ENCODE measurements at regions not wholly inside any gene's neighbourhood (a gene's known extent, or its start where the extent isn't known, plus 50 kb on each side); places are given as distances from the start of the nearest gene placed in this dataset.

- Histone ChIP-seq H3K27ac (ENCODE audit: insufficient read length, low read depth, low read length) (no peak overlapping the region), H3K79me2 (ENCODE audit: insufficient read depth, low read length) (no peaks in the 10 kb centered on the region), H3K4me1 (ENCODE audit: insufficient read depth, low read length) (no peaks in the 10 kb centered on the region), H3K56ac (ENCODE audit: insufficient read length, low read depth, low read length) (no peak overlapping the region), H2BK120ac (ENCODE audit: low read depth, low read length, poor library complexity, severe bottlenecking) (no peak overlapping the region), H3K9ac (ENCODE audit: extremely low read depth, insufficient read length, low read length) (no peak overlapping the region), H4K5ac (ENCODE audit: insufficient read length, low read depth, low read length) (no peak overlapping the region), H4K8ac (replicated peaks; ENCODE audit: insufficient read length, low read depth, low read length) (no peak overlapping the region), H3K23me2 (ENCODE audit: insufficient read length, low read depth, low read length, poor library complexity, severe bottlenecking) (no peaks in the 10 kb centered on the region), H2AK5ac (ENCODE audit: insufficient read length, low read length) (no peak overlapping the region), H2BK20ac (ENCODE audit: low read depth, low read length, poor library complexity, severe bottlenecking) (no peak overlapping the region), H3K14ac (ENCODE audit: insufficient read depth, low read length) (no peak overlapping the region), H4K91ac (ENCODE audit: insufficient read length, low read depth, low read length) (no peak overlapping the region), H3K23ac (ENCODE audit: insufficient read length, low read depth, low read length) (no peak overlapping the region), H3K4ac (ENCODE audit: low read depth, low read length) (no peak overlapping the region), H3T11ph (ENCODE audit: low read length) (no peak overlapping the region), H2AFZ (ENCODE audit: low read length) (no peak overlapping the region), H2BK5ac (ENCODE audit: insufficient read length, low read length) (no peak overlapping the region), H3K9me3 (ENCODE audit: control insufficient read depth, low read depth, low read length) (no peaks in the 10 kb centered on the region), H2BK12ac (ENCODE audit: insufficient read length, low read depth, low read length) (no peak overlapping the region), H4K20me1 (ENCODE audit: control insufficient read depth, insufficient read depth, insufficient read length) (no peaks in the 10 kb centered on the region), H3K27me3 (ENCODE audit: insufficient read depth, low read length) (no peaks in the 10 kb centered on the region), H2BK15ac (ENCODE audit: low read depth, low read length) (no peak overlapping the region), H3K79me1 (ENCODE audit: insufficient read depth, low read depth, low read length, poor library complexity, severe bottlenecking) (no peaks in the 10 kb centered on the region), H3K4me2 (ENCODE audit: insufficient read depth, insufficient read length, low read length) (no peak overlapping the region), H3K18ac (ENCODE audit: insufficient read length, low read depth, low read length) (no peak overlapping the region)
- TF ChIP-seq, protein P1, sequence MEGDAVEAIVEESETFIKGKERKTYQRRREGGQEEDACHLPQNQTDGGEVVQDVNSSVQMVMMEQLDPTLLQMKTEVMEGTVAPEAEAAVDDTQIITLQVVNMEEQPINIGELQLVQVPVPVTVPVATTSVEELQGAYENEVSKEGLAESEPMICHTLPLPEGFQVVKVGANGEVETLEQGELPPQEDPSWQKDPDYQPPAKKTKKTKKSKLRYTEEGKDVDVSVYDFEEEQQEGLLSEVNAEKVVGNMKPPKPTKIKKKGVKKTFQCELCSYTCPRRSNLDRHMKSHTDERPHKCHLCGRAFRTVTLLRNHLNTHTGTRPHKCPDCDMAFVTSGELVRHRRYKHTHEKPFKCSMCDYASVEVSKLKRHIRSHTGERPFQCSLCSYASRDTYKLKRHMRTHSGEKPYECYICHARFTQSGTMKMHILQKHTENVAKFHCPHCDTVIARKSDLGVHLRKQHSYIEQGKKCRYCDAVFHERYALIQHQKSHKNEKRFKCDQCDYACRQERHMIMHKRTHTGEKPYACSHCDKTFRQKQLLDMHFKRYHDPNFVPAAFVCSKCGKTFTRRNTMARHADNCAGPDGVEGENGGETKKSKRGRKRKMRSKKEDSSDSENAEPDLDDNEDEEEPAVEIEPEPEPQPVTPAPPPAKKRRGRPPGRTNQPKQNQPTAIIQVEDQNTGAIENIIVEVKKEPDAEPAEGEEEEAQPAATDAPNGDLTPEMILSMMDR (conservative IDR thresholded peaks at IDR 0.05), result no peak
- Mint-ChIP-seq H3K27me3 (ENCODE audit: low read depth) (no peaks in the 10 kb centered on the region), H3K36me3 (ENCODE audit: insufficient read depth in 1 of 3, low read depth in 3 of 3) (no peaks in the 10 kb centered on the region), H3K27ac (no peak overlapping the region), H3K4me3 (no peak overlapping the region), H3K4me1 (no peaks in the 10 kb centered on the region), H3K9me3 (no peaks in the 10 kb centered on the region)
- no peak for DNase-seq
- WGBS (ENCODE audit: extremely low coverage, insufficient read length, low lambda C conversion rate), result no CpG with 5 or more reads among the region's 4 CpGs
Observed at GRCh38 chr6:92047860-92048259, 1371.5 kb downstream of the EPHA7 start.

Data from H9 (cell line).